A549 (cell line): ENCODE measurements at regions not wholly inside any gene's neighbourhood (a gene's known extent, or its start where the extent isn't known, plus 50 kb on each side); places are given as distances from the start of the nearest gene placed in this dataset.

Source experiments
- ATAC-seq, 2 experiments: fragments of 200-7000 bp in 1 of 2; fragments of >200 bp in 1 of 2; cut with Nextera tagmentation in 1 of 2; cut with Tn5 transposase in 1 of 2; 3 replicates each; pipeline versions ENCODE4 v1.8.0 to v1.9.1; 2018 to 2020; ENCODE audit warnings: mild to moderate bottlenecking in 1 of 2, moderate library complexity in 1 of 2
- CTCF ChIA-PET: fragments of 300-600 bp; sonication (Branson Sonifier 250); formaldehyde crosslinking; extraction: SDS; loops from one replicate; lab custom pipeline; 2021; ENCODE audit warnings: antibody characterized with exemption, inconsistent platforms; lab: Yijun Ruan, JAX
- POLR2A ChIA-PET: fragments of 350-600 bp; formaldehyde crosslinking; extraction: SDS; loops from one replicate; lab custom pipeline; 2021; ENCODE audit warnings: antibody characterized with exemption, inconsistent platforms; lab: Yijun Ruan, JAX
- DNase-seq, 2 experiments: peaks; one replicate each; pipeline versions ENCODE4 v3.0.0 to v3.0.0-alpha.2; 2011 to 2016; ENCODE audit warnings: low read depth in 1 of 2, low spot score in 1 of 2
- FAIRE-seq: peaks from 2 replicates; lab custom pipeline; 2011; peaks lifted over from hg19 to GRCh38; lab: Jason Lieb, UNC
- H3K27ac ChIP-seq, 2 experiments: fragments of >200 bp; sonication (Bioruptor Twin); formaldehyde crosslinking; 3 replicates each; pipeline ENCODE4 v1.5.1; 2016 to 2017
- H3K4me1 ChIP-seq: fragments of >200 bp; sonication (Bioruptor Twin); formaldehyde crosslinking; 3 replicates; pipeline ENCODE4 v1.6.1; 2016
- H3K4me2 ChIP-seq: fragments of >200 bp; sonication (Bioruptor Twin); formaldehyde crosslinking; 3 replicates; pipeline ENCODE4 v1.6.1; 2016
- H3K4me3 ChIP-seq: fragments of >200 bp; sonication (Bioruptor Twin); formaldehyde crosslinking; 3 replicates; pipeline ENCODE4 v1.5.1; 2016
- H3K9me3 ChIP-seq: fragments of >200 bp; sonication (Bioruptor Twin); formaldehyde crosslinking; 3 replicates; pipeline ENCODE4 v1.6.1; 2016
- CBX8 ChIP-seq: fragments of 200-600 bp; sonication (generic); IDR thresholded peaks from 2 replicates; pipeline ENCODE4 v1.6.1; 2016
- CEBPB ChIP-seq, 2 experiments: fragments of >200 bp in 1 of 2; sonication (Bioruptor Twin) in 1 of 2; formaldehyde crosslinking in 1 of 2; IDR thresholded peaks; 2 replicates each; pipeline ENCODE4 v1.6.1; 2012 to 2016
- CHD4 ChIP-seq: fragments of 200-600 bp; sonication (generic); IDR thresholded peaks from 2 replicates; pipeline ENCODE4 v1.6.1; 2016; ENCODE audit warnings: antibody characterized with exemption, mild to moderate bottlenecking, borderline replicate concordance
- EHMT2 ChIP-seq: fragments of 200-600 bp; sonication (generic); IDR thresholded peaks from 2 replicates; pipeline ENCODE4 v1.6.1; 2016; ENCODE audit warnings: antibody characterized with exemption, low read depth, mild to moderate bottlenecking, moderate library complexity
- GATA3 ChIP-seq: IDR thresholded peaks from 2 replicates; pipeline ENCODE4 v1.6.1; 2012; ENCODE audit warnings: borderline replicate concordance
- HEYL ChIP-seq: fragments of 250-450 bp; sonication (Bioruptor Pico); IDR thresholded peaks from 2 replicates; pipeline ENCODE4 v1.8.0; 2021; ENCODE audit warnings: mild to moderate bottlenecking, moderate library complexity
- HMGXB4 ChIP-seq: fragments of 250-450 bp; sonication (Bioruptor Pico); IDR thresholded peaks from 2 replicates; pipeline ENCODE4 v1.5.0; 2021; ENCODE audit warnings: mild to moderate bottlenecking, moderate library complexity, borderline replicate concordance
- HOXA7 ChIP-seq: fragments of 250-450 bp; sonication (Bioruptor Pico); IDR thresholded peaks from 2 replicates; pipeline ENCODE4 v1.5.0; 2020; ENCODE audit warnings: mild to moderate bottlenecking, moderate library complexity
- JUN ChIP-seq, 2 experiments: fragments of >200 bp; sonication (Bioruptor Twin); formaldehyde crosslinking; IDR thresholded peaks; 2 replicates in 1 of 2; 3 replicates in 1 of 2; pipeline ENCODE4 v1.6.1; 2016 to 2017
- JUNB ChIP-seq: fragments of >200 bp; sonication (Bioruptor Twin); formaldehyde crosslinking; IDR thresholded peaks from 2 replicates; pipeline ENCODE4 v1.6.1; 2016
- MAFK ChIP-seq: fragments of 450-650 bp; IDR thresholded peaks from 2 replicates; pipeline ENCODE4 v1.6.1; 2014; ENCODE audit not compliant: partially characterized antibody
- NFE2L2 ChIP-seq: fragments of 150-350 bp; conservative IDR thresholded peaks from 2 replicates; pipeline ENCODE4 v1.6.1; 2014; ENCODE audit warnings: low read length
- POLR2A ChIP-seq: IDR thresholded peaks from 2 replicates; pipeline ENCODE4 v1.6.1; 2012; ENCODE audit warnings: mild to moderate bottlenecking, low read length
- POLR2AphosphoS2 ChIP-seq: conservative IDR thresholded peaks from 2 replicates; pipeline ENCODE4 v1.6.1; 2012; ENCODE audit warnings: low read length, improper control_type of control experiment, inconsistent platforms
- RCOR1 ChIP-seq: fragments of 150-350 bp; IDR thresholded peaks from 2 replicates; pipeline ENCODE4 v1.6.1; 2014; ENCODE audit warnings: antibody characterized with exemption, low read length, low read depth
- RFX5 ChIP-seq: fragments of 450-650 bp; IDR thresholded peaks from 2 replicates; pipeline ENCODE4 v1.7.1; 2014; ENCODE audit warnings: antibody characterized with exemption, mild to moderate bottlenecking, moderate library complexity
- SREBF2 ChIP-seq: fragments of 450-650 bp; IDR thresholded peaks from 2 replicates; pipeline ENCODE4 v1.6.1; 2014; ENCODE audit warnings: mild to moderate bottlenecking, moderate library complexity
- TFCP2L1 ChIP-seq: fragments of 250-450 bp; sonication (Bioruptor Pico); IDR thresholded peaks from 2 replicates; pipeline ENCODE4 v1.5.0; 2021; ENCODE audit warnings: mild to moderate bottlenecking
- ZFP36 ChIP-seq: fragments of 450-650 bp; IDR thresholded peaks from 2 replicates; pipeline ENCODE4 v1.6.1; 2014; ENCODE audit warnings: borderline replicate concordance; ENCODE audit not compliant: partially characterized antibody
- WGBS: methylation state at CpG from one replicate; pipeline ENCODE4 v1.1.6; 2017; ENCODE audit errors: missing lambda C conversion rate; 5-methylcytosine and 5-hydroxymethylcytosine counted together

GRCh38 chr15:62593681-62594399 lies 428.8 kb upstream of the C2CD4B start:
- no peak for ATAC-seq

GRCh38 chr15:62598217-62598616 lies 433.1 kb upstream of the C2CD4B start:
- H3K4me3 ChIP-seq, result no peak overlapping the region
- no peak overlapping the region for H3K27ac ChIP-seq
- WGBS, result 77% methylated on average over 9 of the region's 9 CpGs
- no peak for FAIRE-seq
- POLR2A ChIA-PET, result no interaction called here
- H3K9me3 ChIP-seq, result no peaks in the 10 kb centered on the region
- no peak overlapping the region for H3K4me2 ChIP-seq
- TF ChIP-seq MAFK, result no peak
- no peak for TF ChIP-seq HEYL (CRISPR knock-in tag)
- TF ChIP-seq EHMT2, result no peak
- TF ChIP-seq CEBPB (IDR thresholded peaks at IDR 0.05), result no peak
- TF ChIP-seq GATA3, result no peak
- no peak for TF ChIP-seq ZFP36
- TF ChIP-seq RCOR1, result no peak
- TF ChIP-seq CHD4, result no peak
- TF ChIP-seq HOXA7 (CRISPR knock-in tag), result no peak
- no peak for TF ChIP-seq CBX8
- TF ChIP-seq TFCP2L1, result no peak
- no peak for TF ChIP-seq RFX5
- peaks cover 28% of the 10 kb centered on the region for H3K4me1 ChIP-seq
- DNase-seq, result no peak
- CTCF ChIA-PET, result interaction anchor here (1.3 kb wide), 1 partner anchor 25 kb away, joined by 3 read pairs; no protein-coding TSS in a partner anchor
- no peak for ATAC-seq

More at GRCh38 chr15:62593681-62594399, 428.8 kb upstream of the C2CD4B start:
- DNase-seq (no peak), FAIRE-seq (peak; percentile 49)
- peaks cover 29% of the 10 kb centered on the region for H3K4me1 ChIP-seq
- H3K4me3 ChIP-seq, result no peak overlapping the region
- CTCF ChIA-PET, result interaction anchor here (0.9 to 1.2 kb wide), 2 partner anchors 10 to 153 kb away, joined by 3 read pairs; no protein-coding TSS in a partner anchor
- no peak overlapping the region for H3K4me2 ChIP-seq
- TF ChIP-seq CHD4 (no peak), POLR2AphosphoS2 (no peak), POLR2A (no peak), NFE2L2 (no peak), CEBPB (IDR thresholded peaks at IDR 0.05) (no peak), JUNB (no peak)
- 54% methylated on average over 4 of the region's 4 CpGs for WGBS
- no peak overlapping the region for H3K27ac ChIP-seq
- POLR2A ChIA-PET, result no interaction called here
- H3K9me3 ChIP-seq, result no peaks in the 10 kb centered on the region

- no peak for FAIRE-seq
- peaks cover 34% of the 10 kb centered on the region for H3K4me1 ChIP-seq
- WGBS, result 86% methylated on average over 13 of the region's 13 CpGs
- ChIA-PET CTCF (interaction anchor here (1.2 kb wide), 1 partner anchor 142 kb away, joined by 5 read pairs; no protein-coding TSS in a partner anchor), POLR2A (no interaction called here)
- no peak for ATAC-seq
- no peaks in the 10 kb centered on the region for H3K9me3 ChIP-seq
- TF ChIP-seq GATA3, result no peak
- TF ChIP-seq SREBF2, result no peak
- TF ChIP-seq JUNB, result no peak
- no peak for TF ChIP-seq JUN (IDR thresholded peaks at IDR 0.05)
- TF ChIP-seq HMGXB4 (CRISPR knock-in tag), result no peak
- no peak overlapping the region for H3K4me3 ChIP-seq
- H3K4me2 ChIP-seq, result no peak overlapping the region
- DNase-seq, result no peak
- H3K27ac ChIP-seq, result peak overlapping the region in 1 of 2 experiments; percentile 15; a peak in 1 of 6 replicates
Measured at GRCh38 chr15:62599791-62600777, 435.0 kb upstream of the C2CD4B start.
